SJCRH30 (cell line): ENCODE measurements at regions not wholly inside any gene's neighbourhood (a gene's known extent, or its start where the extent isn't known, plus 50 kb on each side); places are given as distances from the start of the nearest gene placed in this dataset.
"Not testable (repeated sequence)": the region's sequence is repeated elsewhere in the genome, so short reads cannot be mapped to it uniquely, and the experiment has no call there.

ENCODE experiments used
- DNase-seq, 2 experiments: peaks; one replicate each; pipeline ENCODE4 v3.0.0-alpha.2; 2015 to 2020
- H3K27ac ChIP-seq: fragments of 250-450 bp; sonication (Bioruptor Pico); 2 replicates; pipeline ENCODE4 v1.5.1; 2020; ENCODE audit warnings: mild to moderate bottlenecking, moderate library complexity
- H3K27me3 ChIP-seq: fragments of 250-450 bp; sonication (Bioruptor Pico); 2 replicates; pipeline ENCODE4 v1.5.1; 2020; ENCODE audit warnings: mild to moderate bottlenecking, moderate library complexity
- H3K36me3 ChIP-seq: fragments of 250-450 bp; sonication (Bioruptor Pico); 2 replicates; pipeline ENCODE4 v1.5.1; 2020; ENCODE audit warnings: mild to moderate bottlenecking, moderate library complexity
- H3K4me1 ChIP-seq: fragments of 250-450 bp; sonication (Bioruptor Pico); 2 replicates; pipeline ENCODE4 v1.5.1; 2020; ENCODE audit warnings: mild to moderate bottlenecking, moderate library complexity
- H3K4me3 ChIP-seq: fragments of 250-450 bp; sonication (Bioruptor Pico); 2 replicates; pipeline ENCODE4 v1.5.1; 2020; ENCODE audit warnings: mild to moderate bottlenecking, moderate library complexity
- H3K9me3 ChIP-seq: fragments of 250-450 bp; sonication (Bioruptor Pico); replicated peaks from 2 replicates; pipeline ENCODE4 v1.5.1; 2020; ENCODE audit warnings: mild to moderate bottlenecking, moderate library complexity

DNA sequence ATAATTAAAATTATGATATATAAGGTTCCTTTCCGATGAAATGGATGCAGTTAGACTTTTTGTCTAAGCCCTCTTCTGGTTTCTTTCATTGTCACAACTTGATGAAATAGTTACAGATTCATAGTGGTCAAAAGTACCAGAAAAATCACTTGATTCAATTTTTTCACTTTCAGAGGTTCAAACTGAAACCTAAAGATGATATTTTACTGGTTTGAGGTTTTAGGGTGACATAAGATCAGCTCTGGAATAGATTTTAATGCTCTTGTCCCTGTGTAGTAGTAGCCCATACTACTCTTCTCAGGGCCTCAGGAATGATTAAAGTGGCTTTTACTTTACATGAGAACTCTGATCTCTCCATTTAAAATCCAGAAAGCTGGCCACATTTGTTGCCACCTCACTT lies 479.1 kb upstream of the ZNF717 start:
- H3K4me3 ChIP-seq: no peak overlapping the region
- no peak overlapping the region for H3K27ac ChIP-seq
- H3K36me3 ChIP-seq: no peaks in the 10 kb centered on the region
- H3K9me3 ChIP-seq: no peaks in the 10 kb centered on the region
- H3K27me3 ChIP-seq: no peaks in the 10 kb centered on the region
- no peaks in the 10 kb centered on the region for H3K4me1 ChIP-seq
- DNase-seq: no peak

DNA sequence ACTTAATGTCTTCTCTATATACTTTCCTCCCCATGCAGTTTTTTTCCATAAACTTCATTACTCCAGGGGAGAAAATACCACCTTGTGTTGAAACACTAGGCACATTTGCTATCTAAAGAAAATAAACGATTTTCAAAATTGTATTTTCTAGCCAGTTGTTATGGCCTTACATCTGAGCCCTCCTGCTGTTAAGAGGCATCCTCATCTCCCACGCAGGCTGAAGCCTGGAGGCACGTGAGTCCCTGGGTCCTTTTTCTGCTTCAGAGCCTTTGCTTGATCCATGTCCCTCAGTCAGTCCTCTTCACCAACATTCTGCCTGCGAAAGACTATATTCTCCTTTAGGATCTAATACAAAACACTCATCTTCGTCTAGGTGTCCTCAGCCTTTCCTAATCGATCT lies 479.6 kb upstream of the ZNF717 start:
- H3K9me3 ChIP-seq: no peaks in the 10 kb centered on the region
- H3K27ac ChIP-seq: no peak overlapping the region
- no peaks in the 10 kb centered on the region for H3K4me1 ChIP-seq
- peak in 1 of 2 experiments; percentile 1 for DNase-seq
- H3K36me3 ChIP-seq: no peaks in the 10 kb centered on the region
- H3K4me3 ChIP-seq: no peak overlapping the region
- no peaks in the 10 kb centered on the region for H3K27me3 ChIP-seq

DNA sequence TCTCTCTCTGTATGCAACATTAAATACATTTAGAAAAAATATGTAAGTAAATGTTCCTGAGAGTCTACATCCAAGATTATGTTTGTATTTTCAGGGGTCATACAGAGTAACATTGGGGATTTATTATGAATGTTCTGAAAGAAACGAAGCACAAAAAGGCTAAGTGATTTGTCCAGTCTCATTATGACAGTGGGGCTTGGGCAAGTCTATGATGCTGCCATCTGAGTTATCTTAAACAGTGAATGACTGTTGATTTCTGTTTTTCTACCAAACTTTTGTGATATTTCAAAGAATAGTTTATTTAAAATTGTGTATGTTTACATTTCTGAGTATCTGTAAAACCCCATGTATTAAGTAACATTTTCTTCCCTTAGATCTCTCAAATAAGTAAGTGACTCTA lies 481.2 kb upstream of the ZNF717 start:
- Histone ChIP-seq H3K4me1 (no peaks in the 10 kb centered on the region), H3K4me3 (no peak overlapping the region), H3K36me3 (no peaks in the 10 kb centered on the region), H3K27ac (no peak overlapping the region), H3K27me3 (no peaks in the 10 kb centered on the region), H3K9me3 (no peaks in the 10 kb centered on the region)
- DNase-seq: no peak

- Histone ChIP-seq H3K27ac (no peak overlapping the region), H3K4me1 (no peaks in the 10 kb centered on the region), H3K9me3 (no peaks in the 10 kb centered on the region), H3K27me3 (no peaks in the 10 kb centered on the region), H3K36me3 (no peaks in the 10 kb centered on the region), H3K4me3 (no peak overlapping the region)
- DNase-seq: no peak
These were observed 482.6 kb upstream of the ZNF717 start for GRCh38 chr3:76267851-76268380.

- Histone ChIP-seq H3K27ac (no peak overlapping the region), H3K36me3 (no peaks in the 10 kb centered on the region), H3K4me1 (no peaks in the 10 kb centered on the region), H3K27me3 (no peaks in the 10 kb centered on the region), H3K9me3 (no peaks in the 10 kb centered on the region), H3K4me3 (no peak overlapping the region)
- DNase-seq: no peak
These were observed 508.5 kb upstream of the ZNF717 start for GRCh38 chr3:76293856-76294255.

DNA sequence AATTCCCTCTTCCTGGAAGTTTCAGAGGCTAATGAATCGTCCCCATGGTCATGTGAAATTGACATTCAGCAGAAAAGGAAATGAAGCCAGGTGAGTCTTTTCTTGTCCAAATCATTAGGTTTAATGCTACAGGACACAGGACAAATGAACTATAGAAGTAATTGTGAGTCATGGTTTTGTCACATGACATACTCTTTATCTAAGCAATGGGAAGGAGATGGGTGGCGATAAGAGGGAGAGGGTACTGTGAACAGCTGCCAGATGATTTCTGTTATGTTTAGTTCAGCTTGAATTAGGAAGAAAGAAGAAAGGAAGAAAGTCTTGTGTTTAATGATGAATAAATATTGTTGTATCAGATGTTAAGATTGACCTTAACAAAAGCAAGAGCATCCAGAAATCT lies 515.4 kb upstream of the ZNF717 start:
- no peak overlapping the region for H3K4me3 ChIP-seq
- no peaks in the 10 kb centered on the region for H3K4me1 ChIP-seq
- peak in 1 of 2 experiments; percentile 21 for DNase-seq
- H3K36me3 ChIP-seq: no peaks in the 10 kb centered on the region
- H3K9me3 ChIP-seq: no peaks in the 10 kb centered on the region
- no peaks in the 10 kb centered on the region for H3K27me3 ChIP-seq
- no peak overlapping the region for H3K27ac ChIP-seq

GRCh38 chr3:76307556-76307955 lies 522.2 kb upstream of the ZNF717 start:
- no peaks in the 10 kb centered on the region for H3K9me3 ChIP-seq
- no peaks in the 10 kb centered on the region for H3K4me1 ChIP-seq
- H3K36me3 ChIP-seq: no peaks in the 10 kb centered on the region
- no peak overlapping the region for H3K4me3 ChIP-seq
- H3K27me3 ChIP-seq: no peaks in the 10 kb centered on the region
- H3K27ac ChIP-seq: no peak overlapping the region
- DNase-seq: no peak

- Histone ChIP-seq H3K27me3 (no peaks in the 10 kb centered on the region), H3K9me3 (no peaks in the 10 kb centered on the region), H3K4me1 (no peaks in the 10 kb centered on the region), H3K27ac (no peak overlapping the region), H3K4me3 (no peak overlapping the region), H3K36me3 (no peaks in the 10 kb centered on the region)
- no peak for DNase-seq
These were observed 523.2 kb upstream of the ZNF717 start for GRCh38 chr3:76308541-76308940.

DNA sequence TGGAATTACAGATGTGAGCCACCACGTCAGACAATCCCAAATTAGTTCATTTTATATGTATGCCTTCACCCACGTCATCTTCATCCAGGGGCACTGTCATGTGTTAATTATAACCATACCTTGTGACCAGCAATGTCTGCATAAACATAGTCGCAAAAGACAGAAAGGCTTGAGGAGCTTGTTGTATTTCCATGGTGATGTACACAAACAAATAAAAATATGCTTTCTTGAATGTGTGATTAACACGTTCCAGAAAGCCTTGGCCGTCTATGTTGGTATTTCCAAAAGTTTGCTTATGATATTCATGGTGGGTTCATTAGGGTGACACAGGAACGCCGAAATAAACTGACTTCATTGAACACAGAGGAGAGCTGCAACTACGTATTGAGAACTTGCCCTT lies 524.7 kb upstream of the ZNF717 start:
- H3K27ac ChIP-seq: peak overlapping the region; percentile 64
- H3K27me3 ChIP-seq: no peaks in the 10 kb centered on the region
- no peaks in the 10 kb centered on the region for H3K4me1 ChIP-seq
- H3K4me3 ChIP-seq: peak overlapping the region; percentile 58
- H3K9me3 ChIP-seq: no peaks in the 10 kb centered on the region
- no peak for DNase-seq
- H3K36me3 ChIP-seq: no peaks in the 10 kb centered on the region

DNA sequence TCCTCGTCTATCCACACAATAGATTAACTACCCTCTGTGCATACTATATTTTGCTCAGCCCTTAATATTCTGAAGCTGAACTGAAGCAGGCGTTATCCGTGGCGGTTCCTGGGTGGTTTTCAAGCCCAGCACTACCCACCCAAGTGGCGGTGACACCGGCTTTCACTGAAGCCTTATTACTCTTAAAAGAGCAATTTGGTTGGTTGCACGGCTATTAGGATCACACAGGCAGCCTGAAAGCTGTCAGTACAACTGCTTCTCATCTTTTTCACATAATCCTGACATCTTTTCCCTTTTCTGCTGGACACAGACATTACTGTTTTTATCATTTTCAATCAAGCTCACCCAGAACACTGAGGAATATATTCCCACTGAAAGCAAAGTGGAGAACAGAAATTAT lies 525.3 kb upstream of the ZNF717 start:
- H3K36me3 ChIP-seq: no peaks in the 10 kb centered on the region
- H3K4me1 ChIP-seq: no peaks in the 10 kb centered on the region
- H3K27ac ChIP-seq: peak overlapping the region; percentile 64
- peak overlapping the region; percentile 58 for H3K4me3 ChIP-seq
- H3K9me3 ChIP-seq: no peaks in the 10 kb centered on the region
- peak; percentile 58 to 69 for DNase-seq
- no peaks in the 10 kb centered on the region for H3K27me3 ChIP-seq

DNA sequence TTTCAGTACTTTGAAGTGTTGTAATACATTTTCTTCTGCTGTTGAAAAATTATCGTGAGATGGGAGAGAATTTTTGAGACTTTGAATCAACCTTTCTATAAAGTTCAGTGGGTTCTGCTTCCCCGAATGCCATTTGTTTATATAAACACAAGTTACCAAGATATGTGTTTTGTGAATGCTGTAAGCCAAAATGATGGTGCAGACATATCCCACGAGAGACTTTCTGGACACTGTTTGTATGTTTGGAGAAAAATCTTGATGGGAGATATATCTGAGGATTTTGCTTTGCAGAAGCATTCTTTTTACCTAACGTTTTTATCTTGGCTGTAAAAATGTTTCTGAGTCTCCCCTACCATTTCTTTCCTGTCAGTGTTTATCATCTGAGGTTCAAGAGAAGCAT lies 526.6 kb upstream of the ZNF717 start:
- no peaks in the 10 kb centered on the region for H3K4me1 ChIP-seq
- peak overlapping the region; percentile 64; the same call in 1 of the 2 replicates for H3K27ac ChIP-seq
- no peaks in the 10 kb centered on the region for H3K9me3 ChIP-seq
- H3K4me3 ChIP-seq: peak overlapping the region; percentile 58
- DNase-seq: no peak
- no peaks in the 10 kb centered on the region for H3K36me3 ChIP-seq
- H3K27me3 ChIP-seq: no peaks in the 10 kb centered on the region

GRCh38 chr3:76315906-76316305 lies 530.6 kb upstream of the ZNF717 start:
- not testable (repeated sequence) for H3K27ac ChIP-seq, H3K4me1 ChIP-seq

GRCh38 chr3:76321614-76322013 lies 536.3 kb upstream of the ZNF717 start:
- Histone ChIP-seq H3K27ac (no peak overlapping the region), H3K4me3 (no peak overlapping the region), H3K9me3 (no peaks in the 10 kb centered on the region), H3K36me3 (no peaks in the 10 kb centered on the region), H3K4me1 (no peaks in the 10 kb centered on the region), H3K27me3 (no peaks in the 10 kb centered on the region)
- DNase-seq: no peak

More at GRCh38 chr3:76315906-76316305, 530.6 kb upstream of the ZNF717 start:
- not testable (repeated sequence) for H3K36me3 ChIP-seq, H3K9me3 ChIP-seq, DNase-seq, H3K4me3 ChIP-seq, H3K27me3 ChIP-seq

DNA sequence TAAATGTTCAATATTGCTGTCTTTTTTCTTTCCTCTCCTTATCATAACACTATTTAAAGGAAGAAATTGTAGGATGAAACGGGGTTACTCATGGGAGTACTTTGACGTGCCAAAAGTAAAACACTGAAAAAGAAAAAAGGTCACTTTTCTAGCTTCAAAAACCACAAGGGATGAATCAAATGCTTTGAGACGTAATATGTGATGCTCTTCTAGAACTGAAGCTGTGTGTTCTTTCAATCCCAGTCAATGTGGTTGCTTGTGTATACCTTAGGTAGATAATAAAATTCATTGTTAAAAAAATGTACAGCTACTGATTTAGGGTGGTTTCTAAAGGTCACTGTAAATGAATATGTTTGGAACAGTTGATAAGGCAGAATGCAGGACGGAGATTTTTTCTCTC lies 538.8 kb upstream of the ZNF717 start:
- Histone ChIP-seq H3K27me3 (no peaks in the 10 kb centered on the region), H3K9me3 (no peaks in the 10 kb centered on the region), H3K27ac (no peak overlapping the region), H3K4me1 (no peaks in the 10 kb centered on the region), H3K4me3 (no peak overlapping the region), H3K36me3 (no peaks in the 10 kb centered on the region)
- DNase-seq: no peak

DNA sequence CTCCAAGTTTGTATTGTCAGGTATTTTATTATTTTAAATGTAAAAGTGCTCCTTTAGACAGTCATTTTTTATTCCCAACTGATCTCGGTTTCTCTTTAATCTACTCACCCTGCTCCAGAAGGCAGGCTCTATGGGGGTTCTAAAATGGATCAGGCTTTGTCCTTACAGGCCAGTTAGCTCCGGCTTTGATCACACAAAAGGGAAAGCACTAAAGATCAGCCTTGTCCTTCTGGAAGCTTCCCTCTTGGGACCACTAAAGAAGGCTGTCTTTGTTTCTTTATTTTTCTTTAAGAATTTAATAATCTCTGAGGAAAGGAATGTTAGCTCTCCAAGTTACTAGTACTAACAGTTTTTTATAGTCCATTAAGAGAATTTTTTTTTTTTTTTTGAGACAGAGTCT lies 560.5 kb upstream of the ZNF717 start:
- H3K9me3 ChIP-seq: no peaks in the 10 kb centered on the region

DNA sequence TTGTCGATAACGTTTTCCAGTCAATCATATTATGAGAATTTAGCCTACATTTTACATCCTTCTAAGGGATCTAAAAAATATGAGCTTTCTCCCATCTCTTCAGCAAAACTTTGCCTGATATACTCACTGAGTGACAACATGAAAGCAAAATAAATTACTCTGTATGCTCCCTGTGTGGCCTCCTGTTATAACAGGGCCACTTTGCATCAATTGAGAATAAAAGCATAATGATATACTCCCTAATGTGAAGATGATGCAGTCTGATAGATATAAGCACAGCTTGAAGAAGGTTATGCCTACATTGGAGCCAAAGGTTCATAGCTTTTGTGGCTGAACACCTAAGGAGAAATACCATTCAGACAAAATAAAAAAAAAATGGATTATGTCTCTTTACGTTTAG lies 561.3 kb upstream of the ZNF717 start:
- Histone ChIP-seq H3K36me3 (no peaks in the 10 kb centered on the region), H3K4me3 (no peak overlapping the region)
- no peak for DNase-seq

More for the DNA sequence above, 560.5 kb upstream of the ZNF717 start:
- no peak for DNase-seq
- H3K36me3 ChIP-seq: no peaks in the 10 kb centered on the region
- H3K27ac ChIP-seq: no peak overlapping the region
- no peak overlapping the region for H3K4me3 ChIP-seq
- no peaks in the 10 kb centered on the region for H3K27me3 ChIP-seq
- no peaks in the 10 kb centered on the region for H3K4me1 ChIP-seq

More for the DNA sequence above, 561.3 kb upstream of the ZNF717 start:
- H3K4me1 ChIP-seq: no peaks in the 10 kb centered on the region
- no peak overlapping the region for H3K27ac ChIP-seq
- no peaks in the 10 kb centered on the region for H3K9me3 ChIP-seq
- no peaks in the 10 kb centered on the region for H3K27me3 ChIP-seq
